ENCODE measurements at regions not wholly inside any gene's neighbourhood (a gene's known extent, or its start where the extent isn't known, plus 50 kb on each side); places are given as distances from the start of the nearest gene placed in this dataset.
"Not testable (repeated sequence)": the region's sequence is repeated elsewhere in the genome, so short reads cannot be mapped to it uniquely, and the experiment has no call there.

GRCh38 chr5:163890261-163890660 is 384.8 kb downstream of the MAT2B start:
- Histone ChIP-seq H3K4me1 (no peaks in the 10 kb centered on the region), H3K9me3 (no peaks in the 10 kb centered on the region), H3K36me3 (replicated peaks in 1 of 2; ENCODE audit: insufficient read depth in 1 of 2, low read depth in 2 of 2) (no peaks in the 10 kb centered on the region), H3K27ac (no peak overlapping the region), H3K4me3 (no peak overlapping the region), H3K27me3 (no peaks in the 10 kb centered on the region)
- no peak for DNase-seq
- intact Hi-C loops (cut with DNase I) = no loop called here
- 47 to 56% methylated on average over 2 of the region's 2 CpGs for WGBS, 2 donors
- no peak for ATAC-seq
- no peak for TF ChIP-seq POLR2A (IDR thresholded peaks at IDR 0.05)
- TF ChIP-seq CTCF (IDR thresholded peaks at IDR 0.05) = no peak

- Histone ChIP-seq H3K4me1 (no peaks in the 10 kb centered on the region), H3K36me3 (replicated peaks in 1 of 2; ENCODE audit: insufficient read depth in 1 of 2, low read depth in 2 of 2) (no peaks in the 10 kb centered on the region), H3K27ac (no peak overlapping the region), H3K27me3 (no peaks in the 10 kb centered on the region), H3K9me3 (no peaks in the 10 kb centered on the region), H3K4me3 (no peak overlapping the region)
- ATAC-seq (no peak), DNase-seq (no peak)
- 67 to 70% methylated on average over 2 of the region's 2 CpGs for WGBS, 2 donors
- intact Hi-C loops (cut with DNase I) = no loop called here
- TF ChIP-seq CTCF (IDR thresholded peaks at IDR 0.05) (no peak), POLR2A (IDR thresholded peaks at IDR 0.05) (no peak)
Observed at GRCh38 chr5:163893281-163893680, 387.9 kb downstream of the MAT2B start.

- Histone ChIP-seq H3K9me3 (no peaks in the 10 kb centered on the region), H3K27ac (no peak overlapping the region), H3K36me3 (replicated peaks in 1 of 2; ENCODE audit: insufficient read depth in 1 of 2, low read depth in 2 of 2) (no peaks in the 10 kb centered on the region), H3K4me3 (no peak overlapping the region), H3K4me1 (no peaks in the 10 kb centered on the region), H3K27me3 (no peaks in the 10 kb centered on the region)
- TF ChIP-seq POLR2A (IDR thresholded peaks at IDR 0.05) = no peak
- intact Hi-C loops (cut with DNase I) = no loop called here
- no peak for DNase-seq
- ATAC-seq = no peak
Observed at GRCh38 chr5:163894645-163895044, 389.2 kb downstream of the MAT2B start.

GRCh38 chr5:163898873-163899272 is 393.5 kb downstream of the MAT2B start:
- no peak for TF ChIP-seq CTCF (IDR thresholded peaks at IDR 0.05)
- no peak for TF ChIP-seq POLR2A (IDR thresholded peaks at IDR 0.05)
- H3K4me3 ChIP-seq = no peak overlapping the region
- H3K27me3 ChIP-seq = no peaks in the 10 kb centered on the region
- intact Hi-C loops (cut with DNase I) = no loop called here
- no peak overlapping the region for H3K27ac ChIP-seq
- no peaks in the 10 kb centered on the region for H3K4me1 ChIP-seq
- H3K9me3 ChIP-seq = no peaks in the 10 kb centered on the region
- no peaks in the 10 kb centered on the region for H3K36me3 ChIP-seq (replicated peaks in 1 of 2; ENCODE audit: insufficient read depth in 1 of 2, low read depth in 2 of 2)
- no peak for ATAC-seq
- no peak for DNase-seq

- H3K27me3 ChIP-seq; ATAC-seq; H3K4me3 ChIP-seq; H3K36me3 ChIP-seq (replicated peaks in 1 of 2; ENCODE audit: insufficient read depth in 1 of 2, low read depth in 2 of 2); intact Hi-C loops (cut with DNase I); DNase-seq; H3K27ac ChIP-seq; H3K4me1 ChIP-seq; H3K9me3 ChIP-seq: not testable (repeated sequence)
- WGBS, 2 donors = 30 to 60% methylated on average over 1 of the region's 1 CpG
Observed at GRCh38 chr5:163907783-163908182, 402.4 kb downstream of the MAT2B start.

- intact Hi-C loops (cut with DNase I) = no loop called here
- Histone ChIP-seq H3K27me3 (no peaks in the 10 kb centered on the region), H3K9me3 (no peaks in the 10 kb centered on the region), H3K36me3 (replicated peaks in 1 of 2; ENCODE audit: insufficient read depth in 1 of 2, low read depth in 2 of 2) (no peaks in the 10 kb centered on the region), H3K27ac (no peak overlapping the region), H3K4me3 (no peak overlapping the region), H3K4me1 (no peaks in the 10 kb centered on the region)
- WGBS, 2 donors = 48 to 51% methylated on average over 3 of the region's 3 CpGs
- no peak for DNase-seq
- no peak for ATAC-seq
- TF ChIP-seq CTCF (IDR thresholded peaks at IDR 0.05) = no peak
- TF ChIP-seq POLR2A (IDR thresholded peaks at IDR 0.05) = no peak
Observed at GRCh38 chr5:163908253-163908652, 402.8 kb downstream of the MAT2B start.
